Endothelial cell (in vitro differentiated cells): ENCODE measurements at regions not wholly inside any gene's neighbourhood (a gene's known extent, or its start where the extent isn't known, plus 50 kb on each side); places are given as distances from the start of the nearest gene placed in this dataset.

Experiments
- DNase-seq: peaks from one replicate; pipeline ENCODE4 v3.0.0; 2021; ENCODE audit warnings: low spot score
- H3K27ac Mint-ChIP-seq: one replicate; pipeline ENCODE4 v1.8.0; 2021; ENCODE audit warnings: mixed read lengths, inconsistent platforms; ENCODE audit not compliant: unreplicated experiment
- H3K27me3 Mint-ChIP-seq: one replicate; pipeline ENCODE4 v1.8.0; 2021; ENCODE audit warnings: mild to moderate bottlenecking, moderate library complexity, mixed read lengths, inconsistent platforms; ENCODE audit not compliant: unreplicated experiment
- H3K36me3 Mint-ChIP-seq: one replicate; pipeline ENCODE4 v1.8.0; 2021; ENCODE audit warnings: mild to moderate bottlenecking, low read depth, mixed read lengths, inconsistent platforms; ENCODE audit not compliant: unreplicated experiment
- H3K4me1 Mint-ChIP-seq: one replicate; pipeline ENCODE4 v1.8.0; 2021; ENCODE audit warnings: mild to moderate bottlenecking, mixed read lengths, inconsistent platforms; ENCODE audit not compliant: unreplicated experiment
- H3K4me3 Mint-ChIP-seq: one replicate; pipeline ENCODE4 v1.8.0; 2021; ENCODE audit warnings: mild to moderate bottlenecking, mixed read lengths, inconsistent platforms; ENCODE audit not compliant: unreplicated experiment
- H3K9me3 Mint-ChIP-seq: one replicate; pipeline ENCODE4 v1.8.0; 2021; ENCODE audit warnings: mixed read lengths, inconsistent platforms; ENCODE audit not compliant: unreplicated experiment
- TF ChIP-seq, protein P1 (sequence below): fragments of 200-600 bp; sonication (generic); IDR thresholded peaks from one replicate; pipeline ENCODE4 v1.5.0; 2021; ENCODE audit warnings: antibody characterized with exemption; ENCODE audit not compliant: unreplicated experiment

GRCh38 chr1:239593527-239593926 lies 207.2 kb downstream of the CHRM3 start:
- H3K9me3 Mint-ChIP-seq: no peaks in the 10 kb centered on the region
- no peak for DNase-seq
- H3K4me1 Mint-ChIP-seq: peaks cover 10% of the 10 kb centered on the region
- no peaks in the 10 kb centered on the region for H3K36me3 Mint-ChIP-seq
- no peak overlapping the region for H3K27ac Mint-ChIP-seq
- peaks cover 1% of the 10 kb centered on the region for H3K27me3 Mint-ChIP-seq
- no peak overlapping the region for H3K4me3 Mint-ChIP-seq
- TF ChIP-seq, protein P1, sequence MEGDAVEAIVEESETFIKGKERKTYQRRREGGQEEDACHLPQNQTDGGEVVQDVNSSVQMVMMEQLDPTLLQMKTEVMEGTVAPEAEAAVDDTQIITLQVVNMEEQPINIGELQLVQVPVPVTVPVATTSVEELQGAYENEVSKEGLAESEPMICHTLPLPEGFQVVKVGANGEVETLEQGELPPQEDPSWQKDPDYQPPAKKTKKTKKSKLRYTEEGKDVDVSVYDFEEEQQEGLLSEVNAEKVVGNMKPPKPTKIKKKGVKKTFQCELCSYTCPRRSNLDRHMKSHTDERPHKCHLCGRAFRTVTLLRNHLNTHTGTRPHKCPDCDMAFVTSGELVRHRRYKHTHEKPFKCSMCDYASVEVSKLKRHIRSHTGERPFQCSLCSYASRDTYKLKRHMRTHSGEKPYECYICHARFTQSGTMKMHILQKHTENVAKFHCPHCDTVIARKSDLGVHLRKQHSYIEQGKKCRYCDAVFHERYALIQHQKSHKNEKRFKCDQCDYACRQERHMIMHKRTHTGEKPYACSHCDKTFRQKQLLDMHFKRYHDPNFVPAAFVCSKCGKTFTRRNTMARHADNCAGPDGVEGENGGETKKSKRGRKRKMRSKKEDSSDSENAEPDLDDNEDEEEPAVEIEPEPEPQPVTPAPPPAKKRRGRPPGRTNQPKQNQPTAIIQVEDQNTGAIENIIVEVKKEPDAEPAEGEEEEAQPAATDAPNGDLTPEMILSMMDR: no peak

- no peak for DNase-seq
- Mint-ChIP-seq H3K36me3 (peaks cover 3% of the 10 kb centered on the region), H3K27me3 (peaks cover 4% of the 10 kb centered on the region), H3K4me3 (no peak overlapping the region), H3K4me1 (no peaks in the 10 kb centered on the region), H3K27ac (no peak overlapping the region), H3K9me3 (no peaks in the 10 kb centered on the region)
- TF ChIP-seq, protein P1: no peak
These were observed 214.2 kb downstream of the CHRM3 start for GRCh38 chr1:239600588-239600987.

- Mint-ChIP-seq H3K27me3 (peaks cover 4% of the 10 kb centered on the region), H3K4me3 (no peak overlapping the region), H3K27ac (no peak overlapping the region), H3K36me3 (peaks cover 3% of the 10 kb centered on the region), H3K4me1 (no peaks in the 10 kb centered on the region), H3K9me3 (no peaks in the 10 kb centered on the region)
- TF ChIP-seq, protein P1: no peak
- DNase-seq: no peak
These were observed 214.7 kb downstream of the CHRM3 start for GRCh38 chr1:239601108-239601507.

DNA sequence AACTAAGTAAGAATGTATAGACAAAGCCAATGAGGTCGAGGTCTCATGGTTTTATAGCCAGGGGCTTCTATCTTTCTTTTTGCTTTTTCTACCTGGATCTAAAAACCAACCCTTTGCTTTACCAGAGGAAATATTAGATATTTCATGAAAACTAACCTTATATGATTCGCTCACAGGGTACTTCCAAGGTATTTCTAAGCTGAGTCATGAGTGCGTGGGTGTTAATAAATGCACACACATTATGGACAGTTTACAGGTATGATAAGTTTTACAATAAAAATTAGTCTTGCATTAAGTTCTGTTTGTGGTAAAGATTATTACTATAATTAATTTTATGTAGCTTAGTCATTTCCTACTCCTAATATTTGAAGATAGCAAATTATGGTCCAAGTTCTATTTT lies 217.2 kb downstream of the CHRM3 start:
- Mint-ChIP-seq H3K27ac (no peak overlapping the region), H3K4me1 (peaks cover 2% of the 10 kb centered on the region), H3K9me3 (no peaks in the 10 kb centered on the region), H3K4me3 (no peak overlapping the region), H3K36me3 (peaks cover 3% of the 10 kb centered on the region), H3K27me3 (peaks cover 4% of the 10 kb centered on the region)
- DNase-seq: no peak
- TF ChIP-seq, protein P1: no peak

DNA sequence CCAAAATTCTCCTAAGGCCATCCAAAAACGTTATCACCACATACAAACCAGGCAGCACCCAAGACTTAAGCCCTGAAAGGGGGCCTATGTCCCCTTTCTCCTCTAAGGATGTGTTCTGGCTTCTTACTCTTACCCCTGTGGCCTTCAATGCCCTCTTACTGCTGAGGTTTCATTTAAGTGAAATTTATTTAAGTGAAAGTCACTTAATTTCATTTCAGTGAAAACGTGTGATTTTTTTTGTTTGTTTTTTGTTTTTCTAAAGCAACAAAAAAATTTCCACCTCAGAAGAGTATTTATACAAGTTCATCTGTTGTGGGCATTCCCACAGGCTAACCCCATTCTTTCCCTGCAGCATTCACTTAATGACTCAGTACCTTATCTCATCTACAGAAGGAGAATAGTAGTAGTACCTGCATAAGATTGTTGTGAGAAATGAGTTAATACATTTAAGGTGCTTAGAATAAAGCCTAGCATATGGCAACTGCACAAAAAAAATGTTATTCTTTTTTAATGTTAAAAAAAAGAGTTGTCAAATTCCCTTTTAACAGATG lies 220.6 kb downstream of the CHRM3 start:
- Mint-ChIP-seq H3K36me3 (no peaks in the 10 kb centered on the region), H3K27me3 (no peaks in the 10 kb centered on the region), H3K27ac (no peak overlapping the region), H3K9me3 (no peaks in the 10 kb centered on the region), H3K4me3 (no peak overlapping the region), H3K4me1 (peaks cover 2% of the 10 kb centered on the region)
- TF ChIP-seq, protein P1: no peak
- DNase-seq: no peak
